SJCRH30 (cell line): ENCODE measurements at regions not wholly inside any gene's neighbourhood (a gene's known extent, or its start where the extent isn't known, plus 50 kb on each side); places are given as distances from the start of the nearest gene placed in this dataset.

Source experiments
- DNase-seq, 2 experiments: peaks; one replicate each; pipeline ENCODE4 v3.0.0-alpha.2; 2015 to 2020
- H3K27ac ChIP-seq: fragments of 250-450 bp; sonication (Bioruptor Pico); 2 replicates; pipeline ENCODE4 v1.5.1; 2020; ENCODE audit warnings: mild to moderate bottlenecking, moderate library complexity
- H3K27me3 ChIP-seq: fragments of 250-450 bp; sonication (Bioruptor Pico); 2 replicates; pipeline ENCODE4 v1.5.1; 2020; ENCODE audit warnings: mild to moderate bottlenecking, moderate library complexity
- H3K36me3 ChIP-seq: fragments of 250-450 bp; sonication (Bioruptor Pico); 2 replicates; pipeline ENCODE4 v1.5.1; 2020; ENCODE audit warnings: mild to moderate bottlenecking, moderate library complexity
- H3K4me1 ChIP-seq: fragments of 250-450 bp; sonication (Bioruptor Pico); 2 replicates; pipeline ENCODE4 v1.5.1; 2020; ENCODE audit warnings: mild to moderate bottlenecking, moderate library complexity
- H3K4me3 ChIP-seq: fragments of 250-450 bp; sonication (Bioruptor Pico); 2 replicates; pipeline ENCODE4 v1.5.1; 2020; ENCODE audit warnings: mild to moderate bottlenecking, moderate library complexity
- H3K9me3 ChIP-seq: fragments of 250-450 bp; sonication (Bioruptor Pico); replicated peaks from 2 replicates; pipeline ENCODE4 v1.5.1; 2020; ENCODE audit warnings: mild to moderate bottlenecking, moderate library complexity

- Histone ChIP-seq H3K36me3 (no peaks in the 10 kb centered on the region), H3K27ac (no peak overlapping the region), H3K9me3 (no peaks in the 10 kb centered on the region), H3K4me1 (peaks cover 5% of the 10 kb centered on the region; the same call in 1 of the 2 replicates), H3K27me3 (no peaks in the 10 kb centered on the region), H3K4me3 (no peak overlapping the region)
- no peak for DNase-seq
Measured at GRCh38 chr2:234834228-234834923, 117.4 kb upstream of the SH3BP4 start.

- H3K27me3 ChIP-seq: no peaks in the 10 kb centered on the region
Measured at GRCh38 chr2:234830853-234831252, 121.0 kb upstream of the SH3BP4 start.

GRCh38 chr2:234829074-234829455, 122.8 kb upstream of the SH3BP4 start:
- H3K27me3 ChIP-seq: no peaks in the 10 kb centered on the region
- 0 out of 2 replicates have a peak, but pooled peaks cover 2% of the 10 kb centered on the region for H3K9me3 ChIP-seq
- peaks cover 2% of the 10 kb centered on the region for H3K4me1 ChIP-seq
- no peak overlapping the region for H3K4me3 ChIP-seq
- DNase-seq: no peak
- H3K27ac ChIP-seq: no peak overlapping the region
- no peaks in the 10 kb centered on the region for H3K36me3 ChIP-seq

More at GRCh38 chr2:234830853-234831252, 121.0 kb upstream of the SH3BP4 start:
- Histone ChIP-seq H3K4me3 (no peak overlapping the region), H3K4me1 (no peaks in the 10 kb centered on the region), H3K36me3 (no peaks in the 10 kb centered on the region), H3K9me3 (no peaks in the 10 kb centered on the region), H3K27ac (no peak overlapping the region)
- no peak for DNase-seq

- DNase-seq: no peak
- Histone ChIP-seq H3K4me1 (peaks cover 7% of the 10 kb centered on the region), H3K9me3 (0 out of 2 replicates have a peak, but pooled peaks cover 3% of the 10 kb centered on the region), H3K27ac (no peak overlapping the region), H3K36me3 (no peaks in the 10 kb centered on the region), H3K27me3 (no peaks in the 10 kb centered on the region), H3K4me3 (no peak overlapping the region)
Measured at GRCh38 chr2:234828382-234829073, 123.3 kb upstream of the SH3BP4 start.

- Histone ChIP-seq H3K27ac (no peak overlapping the region), H3K36me3 (no peaks in the 10 kb centered on the region), H3K9me3 (0 out of 2 replicates have a peak, but pooled peaks cover 3% of the 10 kb centered on the region), H3K4me1 (peaks cover 7% of the 10 kb centered on the region), H3K27me3 (no peaks in the 10 kb centered on the region), H3K4me3 (no peak overlapping the region)
- no peak for DNase-seq
Measured at GRCh38 chr2:234827096-234827860, 124.5 kb upstream of the SH3BP4 start.

- Histone ChIP-seq H3K9me3 (0 out of 2 replicates have a peak, but pooled peaks cover 3% of the 10 kb centered on the region), H3K4me3 (no peak overlapping the region), H3K36me3 (no peaks in the 10 kb centered on the region), H3K27me3 (no peaks in the 10 kb centered on the region), H3K27ac (no peak overlapping the region), H3K4me1 (peaks cover 7% of the 10 kb centered on the region)
- no peak for DNase-seq
Measured at GRCh38 chr2:234826681-234827080, 125.1 kb upstream of the SH3BP4 start.

GRCh38 chr2:234825616-234826015, 126.2 kb upstream of the SH3BP4 start:
- Histone ChIP-seq H3K4me1 (peaks cover 7% of the 10 kb centered on the region), H3K27me3 (no peaks in the 10 kb centered on the region), H3K4me3 (no peak overlapping the region), H3K9me3 (0 out of 2 replicates have a peak, but pooled peaks cover 3% of the 10 kb centered on the region), H3K36me3 (no peaks in the 10 kb centered on the region), H3K27ac (no peak overlapping the region)
- DNase-seq: no peak

- no peak overlapping the region for H3K27ac ChIP-seq
- H3K9me3 ChIP-seq: 0 out of 2 replicates have a peak, but pooled peaks cover 3% of the 10 kb centered on the region
- peaks cover 7% of the 10 kb centered on the region for H3K4me1 ChIP-seq
- H3K4me3 ChIP-seq: no peak overlapping the region
- DNase-seq: no peak
- H3K36me3 ChIP-seq: no peaks in the 10 kb centered on the region
- no peaks in the 10 kb centered on the region for H3K27me3 ChIP-seq
Measured at GRCh38 chr2:234823877-234824376, 127.9 kb upstream of the SH3BP4 start.

GRCh38 chr2:234823196-234823876, 128.5 kb upstream of the SH3BP4 start:
- no peak for DNase-seq
- Histone ChIP-seq H3K27ac (no peak overlapping the region), H3K4me1 (peaks cover 7% of the 10 kb centered on the region), H3K4me3 (no peak overlapping the region), H3K27me3 (no peaks in the 10 kb centered on the region), H3K36me3 (no peaks in the 10 kb centered on the region), H3K9me3 (0 out of 2 replicates have a peak, but pooled peaks cover 3% of the 10 kb centered on the region)

GRCh38 chr2:234821946-234822475, 129.8 kb upstream of the SH3BP4 start:
- DNase-seq: no peak
- Histone ChIP-seq H3K36me3 (no peaks in the 10 kb centered on the region), H3K4me3 (no peak overlapping the region), H3K4me1 (peaks cover 8% of the 10 kb centered on the region), H3K27ac (no peak overlapping the region), H3K9me3 (0 out of 2 replicates have a peak, but pooled peaks cover 3% of the 10 kb centered on the region), H3K27me3 (no peaks in the 10 kb centered on the region)

- DNase-seq: no peak
- Histone ChIP-seq H3K36me3 (no peaks in the 10 kb centered on the region), H3K27me3 (no peaks in the 10 kb centered on the region), H3K4me3 (no peak overlapping the region), H3K9me3 (0 out of 2 replicates have a peak, but pooled peaks cover under 1% of the 10 kb centered on the region), H3K4me1 (peaks cover 25% of the 10 kb centered on the region), H3K27ac (no peak overlapping the region)
Measured at GRCh38 chr2:234818937-234819336, 132.9 kb upstream of the SH3BP4 start.

- peak overlapping the region; percentile 76 for H3K27ac ChIP-seq
- peaks cover 23% of the 10 kb centered on the region for H3K4me1 ChIP-seq
- H3K4me3 ChIP-seq: peak overlapping the region; percentile 29
- no peaks in the 10 kb centered on the region for H3K36me3 ChIP-seq
- H3K27me3 ChIP-seq: no peaks in the 10 kb centered on the region
- H3K9me3 ChIP-seq: no peaks in the 10 kb centered on the region
- peak; percentile 50 to 77 for DNase-seq
Measured at GRCh38 chr2:234816491-234816890, 135.3 kb upstream of the SH3BP4 start.

GRCh38 chr2:234816056-234816455, 135.8 kb upstream of the SH3BP4 start:
- Histone ChIP-seq H3K27me3 (no peaks in the 10 kb centered on the region), H3K9me3 (no peaks in the 10 kb centered on the region), H3K27ac (peak overlapping the region; percentile 76), H3K4me3 (peak overlapping the region; percentile 29), H3K4me1 (peaks cover 23% of the 10 kb centered on the region), H3K36me3 (no peaks in the 10 kb centered on the region)
- DNase-seq: peak; percentile 74 to 76

- DNase-seq: peak; percentile 31 to 40
- Histone ChIP-seq H3K27me3 (no peaks in the 10 kb centered on the region), H3K27ac (no peak overlapping the region), H3K36me3 (no peaks in the 10 kb centered on the region), H3K4me1 (peaks cover 23% of the 10 kb centered on the region), H3K9me3 (no peaks in the 10 kb centered on the region), H3K4me3 (no peak overlapping the region)
Measured at GRCh38 chr2:234814374-234814773, 137.4 kb upstream of the SH3BP4 start.
